ENCODE measurements at regions not wholly inside any gene's neighbourhood (a gene's known extent, or its start where the extent isn't known, plus 50 kb on each side); places are given as distances from the start of the nearest gene placed in this dataset.

- TF ChIP-seq CTCF (IDR thresholded peaks at IDR 0.05) (no peak), POLR2A (IDR thresholded peaks at IDR 0.05) (no peak), POLR2AphosphoS5 (IDR thresholded peaks at IDR 0.05) (no peak)
- Histone ChIP-seq H3K27ac (no peak overlapping the region), H3K36me3 (no peaks in the 10 kb centered on the region), H3K4me1 (no peaks in the 10 kb centered on the region), H3K9me3 (no peaks in the 10 kb centered on the region), H3K27me3 (peaks cover 0 to 5% of the 10 kb centered on the region in 2 donors), H3K4me3 (no peak overlapping the region)
- no peak for DNase-seq (ENCODE audit: low spot score in 2 of 2)
- intact Hi-C loops (cut with DNase I; ENCODE audit: low total_unique reads), result loop anchor here (1.0 kb wide), 1 partner anchor 45 kb away; no protein-coding TSS in a partner anchor
These were observed 170.1 kb downstream of the GADD45G start for GRCh38 chr9:89774858-89775370.

- H3K36me3 ChIP-seq, result no peaks in the 10 kb centered on the region
- intact Hi-C loops (cut with DNase I; ENCODE audit: low total_unique reads), result loop anchor here (1.0 kb wide), 1 partner anchor 45 kb away; no protein-coding TSS in a partner anchor
- H3K9me3 ChIP-seq, result no peaks in the 10 kb centered on the region
- H3K4me1 ChIP-seq, result no peaks in the 10 kb centered on the region
- peaks cover 0 to 5% of the 10 kb centered on the region in 2 donors for H3K27me3 ChIP-seq
- H3K27ac ChIP-seq, result no peak overlapping the region
- no peak for DNase-seq (ENCODE audit: low spot score in 2 of 2)
- no peak for TF ChIP-seq CTCF (IDR thresholded peaks at IDR 0.05)
- TF ChIP-seq POLR2A (IDR thresholded peaks at IDR 0.05), result no peak
- TF ChIP-seq POLR2AphosphoS5 (IDR thresholded peaks at IDR 0.05), result no peak
- no peak overlapping the region for H3K4me3 ChIP-seq
These were observed 170.8 kb downstream of the GADD45G start for GRCh38 chr9:89775641-89776040.

- intact Hi-C loops (cut with DNase I; ENCODE audit: low total_unique reads), result no loop called here
- no peak for DNase-seq (ENCODE audit: low spot score in 2 of 2)
- H3K4me1 ChIP-seq, result no peaks in the 10 kb centered on the region
- no peak overlapping the region for H3K4me3 ChIP-seq
- no peak overlapping the region for H3K27ac ChIP-seq
- peaks cover 0 to 5% of the 10 kb centered on the region in 2 donors for H3K27me3 ChIP-seq
- H3K9me3 ChIP-seq, result no peaks in the 10 kb centered on the region
- no peak for TF ChIP-seq POLR2AphosphoS5 (IDR thresholded peaks at IDR 0.05)
- no peak for TF ChIP-seq CTCF (IDR thresholded peaks at IDR 0.05)
- no peak for TF ChIP-seq POLR2A (IDR thresholded peaks at IDR 0.05)
- no peaks in the 10 kb centered on the region for H3K36me3 ChIP-seq
These were observed 172.1 kb downstream of the GADD45G start for GRCh38 chr9:89776795-89777525.

GRCh38 chr9:89777544-89777943 is 172.7 kb downstream of the GADD45G start:
- no peak for TF ChIP-seq POLR2AphosphoS5 (IDR thresholded peaks at IDR 0.05)
- no peak for TF ChIP-seq CTCF (IDR thresholded peaks at IDR 0.05)
- TF ChIP-seq POLR2A (IDR thresholded peaks at IDR 0.05), result no peak
- intact Hi-C loops (cut with DNase I; ENCODE audit: low total_unique reads), result no loop called here
- no peak for DNase-seq (ENCODE audit: low spot score in 2 of 2)
- H3K27me3 ChIP-seq, result peaks cover 0 to 5% of the 10 kb centered on the region in 2 donors
- H3K4me1 ChIP-seq, result no peaks in the 10 kb centered on the region
- no peaks in the 10 kb centered on the region for H3K36me3 ChIP-seq
- no peaks in the 10 kb centered on the region for H3K9me3 ChIP-seq
- no peak overlapping the region for H3K27ac ChIP-seq
- no peak overlapping the region for H3K4me3 ChIP-seq

Measured in breast epithelium (tissue), 4 donors.